Calu3 (cell line): ENCODE measurements at regions not wholly inside any gene's neighbourhood (a gene's known extent, or its start where the extent isn't known, plus 50 kb on each side); places are given as distances from the start of the nearest gene placed in this dataset.

ENCODE experiments used
- BruUV-seq: library from RNA; stranded (reverse); fragments of 400-500 nt; replicated peaks from 2 replicates; lab custom pipeline; 2021; lab: Mats Ljungman, UMichigan
- CTCF ChIA-PET: fragments of 300-600 bp; sonication (Branson Sonifier 250); formaldehyde crosslinking; loops from one replicate; lab custom pipeline; 2022; ENCODE audit warnings: antibody characterized with exemption; lab: Charles Lee
- DNase-seq: peaks from one replicate; pipeline ENCODE4 v3.0.0; 2022
- H3K27ac Mint-ChIP-seq: one replicate; pipeline ENCODE4 v1.8.0; 2022; ENCODE audit warnings: mixed read lengths; ENCODE audit not compliant: unreplicated experiment
- H3K27me3 Mint-ChIP-seq: one replicate; pipeline ENCODE4 v1.8.0; 2022; ENCODE audit warnings: mixed read lengths; ENCODE audit not compliant: unreplicated experiment
- H3K36me3 Mint-ChIP-seq: one replicate; pipeline ENCODE4 v1.8.0; 2022; ENCODE audit warnings: mild to moderate bottlenecking, moderate library complexity, mixed read lengths; ENCODE audit not compliant: insufficient read depth, unreplicated experiment
- H3K4me1 Mint-ChIP-seq: one replicate; pipeline ENCODE4 v1.8.0; 2022; ENCODE audit warnings: mild to moderate bottlenecking, low read depth, mixed read lengths; ENCODE audit not compliant: unreplicated experiment
- H3K4me3 Mint-ChIP-seq: one replicate; pipeline ENCODE4 v1.8.0; 2022; ENCODE audit warnings: mild to moderate bottlenecking, low read depth, moderate library complexity, mixed read lengths; ENCODE audit not compliant: unreplicated experiment
- H3K9me3 Mint-ChIP-seq: one replicate; pipeline ENCODE4 v1.8.0; 2022; ENCODE audit warnings: low read depth, mixed read lengths; ENCODE audit not compliant: unreplicated experiment
- intact Hi-C: fragments of 100-400 bp; cut with micrococcal nuclease; formaldehyde crosslinking; loops from one replicate; pipeline ENCODE4 v1.10.0; 2022; ENCODE audit not compliant: unreplicated experiment
- TF ChIP-seq, protein P1 (sequence below): fragments of 200-600 bp; IDR thresholded peaks from one replicate; pipeline ENCODE4 v1.8.0; 2022; ENCODE audit warnings: antibody characterized with exemption; ENCODE audit not compliant: unreplicated experiment

DNA sequence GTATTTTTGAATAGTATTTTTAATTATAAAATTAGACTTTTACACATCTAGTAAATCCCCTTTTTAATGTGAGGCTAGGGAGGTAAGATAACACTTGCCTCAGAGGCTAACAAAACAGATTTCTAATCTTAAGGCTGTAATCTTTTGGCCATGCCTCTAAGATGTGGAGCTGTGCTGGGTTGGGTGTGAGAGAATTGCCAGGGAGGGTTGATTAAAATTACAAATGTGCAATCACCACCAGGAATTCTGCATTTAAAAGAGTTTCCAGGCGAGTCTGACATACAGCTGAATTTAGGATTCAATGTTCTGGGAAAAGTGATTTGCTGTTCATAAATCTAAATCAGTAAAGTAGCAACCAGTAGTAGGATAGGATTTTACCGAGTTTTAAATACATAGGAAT, 73.3 kb downstream of the NUDT12 start:
- CTCF ChIA-PET: no interaction called here
- no peak overlapping the region for H3K27ac Mint-ChIP-seq
- TF ChIP-seq, protein P1, sequence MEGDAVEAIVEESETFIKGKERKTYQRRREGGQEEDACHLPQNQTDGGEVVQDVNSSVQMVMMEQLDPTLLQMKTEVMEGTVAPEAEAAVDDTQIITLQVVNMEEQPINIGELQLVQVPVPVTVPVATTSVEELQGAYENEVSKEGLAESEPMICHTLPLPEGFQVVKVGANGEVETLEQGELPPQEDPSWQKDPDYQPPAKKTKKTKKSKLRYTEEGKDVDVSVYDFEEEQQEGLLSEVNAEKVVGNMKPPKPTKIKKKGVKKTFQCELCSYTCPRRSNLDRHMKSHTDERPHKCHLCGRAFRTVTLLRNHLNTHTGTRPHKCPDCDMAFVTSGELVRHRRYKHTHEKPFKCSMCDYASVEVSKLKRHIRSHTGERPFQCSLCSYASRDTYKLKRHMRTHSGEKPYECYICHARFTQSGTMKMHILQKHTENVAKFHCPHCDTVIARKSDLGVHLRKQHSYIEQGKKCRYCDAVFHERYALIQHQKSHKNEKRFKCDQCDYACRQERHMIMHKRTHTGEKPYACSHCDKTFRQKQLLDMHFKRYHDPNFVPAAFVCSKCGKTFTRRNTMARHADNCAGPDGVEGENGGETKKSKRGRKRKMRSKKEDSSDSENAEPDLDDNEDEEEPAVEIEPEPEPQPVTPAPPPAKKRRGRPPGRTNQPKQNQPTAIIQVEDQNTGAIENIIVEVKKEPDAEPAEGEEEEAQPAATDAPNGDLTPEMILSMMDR: no peak
- no peaks in the 10 kb centered on the region for H3K36me3 Mint-ChIP-seq
- no TSS peak for BruUV-seq
- H3K9me3 Mint-ChIP-seq: no peaks in the 10 kb centered on the region
- H3K4me1 Mint-ChIP-seq: no peaks in the 10 kb centered on the region
- DNase-seq: no peak
- intact Hi-C loops: no loop called here
- no peak overlapping the region for H3K4me3 Mint-ChIP-seq
- H3K27me3 Mint-ChIP-seq: no peaks in the 10 kb centered on the region

DNA sequence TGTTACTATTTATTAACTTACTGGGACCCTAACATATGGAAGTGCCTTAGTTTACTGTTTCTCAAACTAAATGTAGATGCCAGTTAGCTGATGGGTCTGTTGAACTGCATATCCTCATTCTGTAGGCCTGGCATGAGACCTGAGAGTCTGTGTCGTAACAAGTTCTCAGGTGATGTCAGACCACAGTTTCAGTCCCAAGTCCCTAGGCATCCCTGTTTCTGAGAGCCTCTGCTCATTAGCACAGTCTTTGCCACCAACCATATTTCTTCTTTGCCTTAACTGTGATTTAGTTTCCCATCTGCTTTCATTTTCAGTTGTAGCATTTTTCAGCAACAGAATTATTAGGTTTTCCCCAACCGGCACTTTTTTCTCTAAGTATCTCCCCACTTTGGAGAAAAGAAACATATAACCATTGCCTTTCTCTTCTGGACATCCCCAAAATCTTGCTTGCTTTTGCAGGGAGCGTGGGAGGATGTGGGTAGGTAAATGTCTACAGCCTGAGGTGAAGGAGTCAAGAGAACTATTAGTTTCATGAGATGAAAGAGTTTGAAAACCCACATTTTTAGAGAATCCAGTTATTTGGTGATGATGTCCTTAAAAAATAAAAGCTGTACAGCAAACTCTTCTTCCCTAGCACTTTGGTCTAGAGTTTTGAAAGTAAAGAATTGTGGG, 74.6 kb downstream of the NUDT12 start:
- no peaks in the 10 kb centered on the region for H3K27me3 Mint-ChIP-seq
- H3K27ac Mint-ChIP-seq: no peak overlapping the region
- H3K4me1 Mint-ChIP-seq: no peaks in the 10 kb centered on the region
- intact Hi-C loops: no loop called here
- TF ChIP-seq, protein P1: no peak
- H3K9me3 Mint-ChIP-seq: no peaks in the 10 kb centered on the region
- DNase-seq: no peak
- no peaks in the 10 kb centered on the region for H3K36me3 Mint-ChIP-seq
- H3K4me3 Mint-ChIP-seq: no peak overlapping the region
- BruUV-seq: no TSS peak
- CTCF ChIA-PET: no interaction called here

DNA sequence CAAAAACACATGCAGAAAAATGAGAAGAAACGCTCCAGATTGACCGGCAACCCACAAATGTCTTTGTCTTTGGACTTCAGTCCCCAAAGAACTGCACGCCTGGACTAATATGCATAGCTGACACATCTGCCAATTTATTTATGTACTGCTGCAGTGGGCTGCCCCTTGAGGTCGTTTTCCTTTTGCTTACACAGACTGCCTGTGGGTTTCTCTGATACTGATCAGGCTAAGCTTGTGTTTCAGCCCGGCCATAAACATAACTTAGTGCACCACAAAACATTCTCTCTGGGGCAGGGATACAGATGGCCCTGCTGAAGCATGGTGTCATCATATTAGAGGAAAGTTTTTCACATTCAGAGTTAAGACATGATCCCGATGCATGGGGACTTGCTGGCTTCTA, 75.4 kb downstream of the NUDT12 start:
- BruUV-seq: no TSS peak
- H3K4me3 Mint-ChIP-seq: no peak overlapping the region

DNA sequence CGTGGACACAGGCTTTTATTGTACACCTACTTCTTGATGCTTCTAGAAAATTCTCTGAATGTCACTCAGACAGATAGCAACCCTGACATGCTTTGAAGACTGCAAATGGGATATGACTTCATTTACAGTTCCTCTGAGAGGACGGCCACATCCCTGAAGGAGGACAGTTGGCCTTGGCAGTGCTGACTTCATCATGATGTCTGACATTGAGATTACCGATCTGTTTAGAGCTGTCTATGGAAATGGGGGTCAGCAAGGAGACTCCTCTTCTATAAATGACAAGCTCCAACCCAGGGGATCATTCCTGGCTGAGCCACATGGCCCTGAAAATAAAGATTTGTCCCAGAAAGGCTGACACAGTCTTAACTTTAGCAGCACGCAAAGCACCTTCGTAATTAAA, 75.8 kb downstream of the NUDT12 start:
- no TSS peak for BruUV-seq
- Mint-ChIP-seq H3K27ac (no peak overlapping the region), H3K27me3 (no peaks in the 10 kb centered on the region), H3K4me1 (no peaks in the 10 kb centered on the region), H3K9me3 (no peaks in the 10 kb centered on the region), H3K4me3 (no peak overlapping the region), H3K36me3 (no peaks in the 10 kb centered on the region)
- TF ChIP-seq, protein P1: no peak
- intact Hi-C loops: no loop called here
- DNase-seq: no peak
- CTCF ChIA-PET: no interaction called here

More for the DNA sequence above, 75.4 kb downstream of the NUDT12 start:
- H3K27ac Mint-ChIP-seq: no peak overlapping the region
- intact Hi-C loops: no loop called here
- no peaks in the 10 kb centered on the region for H3K9me3 Mint-ChIP-seq
- CTCF ChIA-PET: no interaction called here
- TF ChIP-seq, protein P1: no peak
- no peak for DNase-seq
- no peaks in the 10 kb centered on the region for H3K36me3 Mint-ChIP-seq
- no peaks in the 10 kb centered on the region for H3K27me3 Mint-ChIP-seq
- H3K4me1 Mint-ChIP-seq: no peaks in the 10 kb centered on the region
